ENCODE measurements at regions not wholly inside any gene's neighbourhood (a gene's known extent, or its start where the extent isn't known, plus 50 kb on each side); places are given as distances from the start of the nearest gene placed in this dataset.

- TF ChIP-seq CTCF (conservative IDR thresholded peaks at IDR 0.05; ENCODE audit: low read depth, low read length) = no peak
- no peak for TF ChIP-seq FOS (IDR thresholded peaks at IDR 0.05; ENCODE audit: low read depth, low read length)
- no peak for TF ChIP-seq BHLHE40 (IDR thresholded peaks at IDR 0.05; ENCODE audit: low read depth, low read length)
- TF ChIP-seq POLR2A (IDR thresholded peaks at IDR 0.05; ENCODE audit: low read depth, low read length) = no peak
- no peak for TF ChIP-seq RFX5 (IDR thresholded peaks at IDR 0.05; ENCODE audit: low read depth, low read length)
- TF ChIP-seq SMC3 (IDR thresholded peaks at IDR 0.05; ENCODE audit: low read depth, low read length) = no peak
- no peak for TF ChIP-seq ELK1 (IDR thresholded peaks at IDR 0.05; ENCODE audit: borderline replicate concordance, low read depth, low read length)
- TF ChIP-seq CHD1 (IDR thresholded peaks at IDR 0.05; ENCODE audit: low read depth, low read length) = no peak
- TF ChIP-seq CEBPB (IDR thresholded peaks at IDR 0.05; ENCODE audit: low read depth, low read length) = no peak
- no peak for TF ChIP-seq RAD21 (IDR thresholded peaks at IDR 0.05; ENCODE audit: low read length)
These were observed 295.3 kb downstream of the IPO8 start for GRCh38 chr12:30400349-30400748.
